Right lobe of liver (tissue), 4 donors: ENCODE measurements at regions not wholly inside any gene's neighbourhood (a gene's known extent, or its start where the extent isn't known, plus 50 kb on each side); places are given as distances from the start of the nearest gene placed in this dataset.

ENCODE experiments used
- POLR2A ChIP-seq: fragments of 450-650 bp; IDR thresholded peaks from one replicate; pipeline ENCODE4 v1.6.1; 2017; ENCODE audit warnings: antibody characterized with exemption, mild to moderate bottlenecking
- TF ChIP-seq, protein P1 (sequence below), 4 donors: fragments of 200-600 bp in 3 of 4; fragments of 450-650 bp in 1 of 4; IDR thresholded peaks; one replicate each; pipeline versions ENCODE4 v1.5.1 to v1.8.0; 2016 to 2022; ENCODE audit warnings: antibody characterized with exemption in 4 of 4, mild to moderate bottlenecking in 2 of 4
- donor health status: DM: no; HTN: no; CAD: no.
- donor health status: DM: no; HTN: no; CAD: no.
- donor health status: DM: no; HTN: yes; CAD: no.

- TF ChIP-seq, protein P1, sequence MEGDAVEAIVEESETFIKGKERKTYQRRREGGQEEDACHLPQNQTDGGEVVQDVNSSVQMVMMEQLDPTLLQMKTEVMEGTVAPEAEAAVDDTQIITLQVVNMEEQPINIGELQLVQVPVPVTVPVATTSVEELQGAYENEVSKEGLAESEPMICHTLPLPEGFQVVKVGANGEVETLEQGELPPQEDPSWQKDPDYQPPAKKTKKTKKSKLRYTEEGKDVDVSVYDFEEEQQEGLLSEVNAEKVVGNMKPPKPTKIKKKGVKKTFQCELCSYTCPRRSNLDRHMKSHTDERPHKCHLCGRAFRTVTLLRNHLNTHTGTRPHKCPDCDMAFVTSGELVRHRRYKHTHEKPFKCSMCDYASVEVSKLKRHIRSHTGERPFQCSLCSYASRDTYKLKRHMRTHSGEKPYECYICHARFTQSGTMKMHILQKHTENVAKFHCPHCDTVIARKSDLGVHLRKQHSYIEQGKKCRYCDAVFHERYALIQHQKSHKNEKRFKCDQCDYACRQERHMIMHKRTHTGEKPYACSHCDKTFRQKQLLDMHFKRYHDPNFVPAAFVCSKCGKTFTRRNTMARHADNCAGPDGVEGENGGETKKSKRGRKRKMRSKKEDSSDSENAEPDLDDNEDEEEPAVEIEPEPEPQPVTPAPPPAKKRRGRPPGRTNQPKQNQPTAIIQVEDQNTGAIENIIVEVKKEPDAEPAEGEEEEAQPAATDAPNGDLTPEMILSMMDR (IDR thresholded peaks at IDR 0.05) = no peak
- no peak for TF ChIP-seq POLR2A
These were observed 220.0 kb upstream of the GRM7 start for GRCh38 chr3:6640907-6641306.
